ENCODE measurements at regions not wholly inside any gene's neighbourhood (a gene's known extent, or its start where the extent isn't known, plus 50 kb on each side); places are given as distances from the start of the nearest gene placed in this dataset.

DNA sequence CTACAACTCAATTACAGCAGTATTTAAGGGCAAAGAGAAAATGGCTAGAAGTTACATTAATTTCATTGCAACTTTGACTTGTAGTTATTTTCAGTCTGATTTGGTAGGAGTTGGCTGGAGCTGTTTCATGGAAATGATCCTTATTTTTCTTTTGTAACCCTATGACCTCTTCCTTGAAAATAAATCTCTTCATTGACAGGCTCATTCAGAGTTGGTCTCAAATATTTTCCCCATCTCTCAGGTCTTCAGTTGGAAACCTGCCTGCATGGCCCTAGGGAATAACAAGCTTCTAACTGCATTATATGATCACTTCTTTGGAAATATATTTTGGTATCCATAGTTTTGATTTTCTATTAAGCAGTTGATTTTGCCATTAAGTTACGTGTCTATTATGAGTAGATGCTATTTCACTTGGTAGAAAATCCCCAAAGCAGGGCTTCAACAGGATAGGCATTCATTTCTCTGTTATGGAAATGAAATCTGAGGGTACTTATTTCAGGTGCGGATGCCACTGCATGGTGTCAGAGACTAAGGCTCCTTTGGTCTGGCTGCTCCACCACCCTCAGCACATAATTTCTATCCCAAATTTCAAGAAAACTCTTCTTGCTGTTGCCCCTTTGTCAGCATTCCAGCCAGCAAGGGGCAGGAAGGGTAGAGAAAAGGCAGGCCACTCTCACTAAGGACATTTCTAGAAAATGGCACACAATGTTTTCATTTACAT lies 502.5 kb downstream of the SPRY1 start:
- H3K9me3 ChIP-seq = peaks cover 0 to 6% (median 0%) of the 10 kb centered on the region in 8 donors
- no peak overlapping the region for H3K4me3 ChIP-seq
- no peak for TF ChIP-seq POLR2AphosphoS5 (IDR thresholded peaks at IDR 0.05)
- TF ChIP-seq POLR2A (IDR thresholded peaks at IDR 0.05) = no peak
- TF ChIP-seq CTCF (IDR thresholded peaks at IDR 0.05 in 8 of 11, conservative IDR thresholded peaks at IDR 0.05 in 3 of 11) = no peak
- H3K27ac ChIP-seq = no peak overlapping the region
- intact Hi-C loops (cut with DNase I; ENCODE audit: low total_unique reads) = no loop called here
- H3K27me3 ChIP-seq (replicated peaks in 1 of 7) = no peaks in the 10 kb centered on the region
- WGBS, 5 donors = 81 to 95% (median 88%) methylated on average over 2 of the region's 2 CpGs
- no peak for DNase-seq
- peaks cover 3 to 14% (median 6%) of the 10 kb centered on the region in 6 donors for H3K4me1 ChIP-seq
- no peaks in the 10 kb centered on the region for H3K36me3 ChIP-seq

GRCh38 chr4:123904882-123905281 lies 508.3 kb downstream of the SPRY1 start:
- no peaks in the 10 kb centered on the region for H3K27me3 ChIP-seq (replicated peaks in 1 of 7)
- TF ChIP-seq POLR2A (IDR thresholded peaks at IDR 0.05) (no peak), POLR2AphosphoS5 (IDR thresholded peaks at IDR 0.05) (no peak), CTCF (IDR thresholded peaks at IDR 0.05 in 8 of 11, conservative IDR thresholded peaks at IDR 0.05 in 3 of 11) (no peak)
- WGBS, 5 donors = 86 to 100% (median 91%) methylated on average over 1 of the region's 1 CpG
- H3K36me3 ChIP-seq = no peaks in the 10 kb centered on the region
- H3K27ac ChIP-seq = no peak overlapping the region
- DNase-seq = no peak
- H3K4me1 ChIP-seq = no peaks in the 10 kb centered on the region
- H3K9me3 ChIP-seq = peaks cover 0 to 25% (median 3%) of the 10 kb centered on the region in 8 donors
- no peak overlapping the region for H3K4me3 ChIP-seq
- intact Hi-C loops (cut with DNase I; ENCODE audit: low total_unique reads) = no loop called here

DNA sequence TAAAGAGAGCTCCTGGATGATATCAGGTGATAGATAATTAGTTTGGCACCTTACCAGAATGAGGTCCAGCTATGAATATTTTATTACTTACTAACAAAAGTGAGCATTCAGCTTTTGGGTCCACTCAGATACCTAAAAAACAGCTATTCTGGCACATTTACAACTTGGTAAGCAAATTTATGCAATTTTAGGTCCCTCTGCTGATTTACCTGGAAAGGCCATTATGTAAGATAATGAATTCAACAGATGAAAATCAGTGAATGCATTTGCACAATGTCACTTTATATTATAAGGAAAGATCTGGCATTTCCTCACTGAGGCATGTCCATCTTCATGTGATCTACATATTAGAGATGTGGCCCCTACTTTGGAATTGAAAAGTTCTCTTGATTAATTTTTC lies 517.0 kb downstream of the SPRY1 start:
- intact Hi-C loops (cut with DNase I; ENCODE audit: low total_unique reads) = no loop called here
- DNase-seq = no peak

More for the DNA sequence above, 517.0 kb downstream of the SPRY1 start:
- Histone ChIP-seq H3K4me1 (no peaks in the 10 kb centered on the region), H3K9me3 (no peaks in the 10 kb centered on the region), H3K27me3 (replicated peaks in 1 of 7) (no peaks in the 10 kb centered on the region), H3K36me3 (no peaks in the 10 kb centered on the region), H3K4me3 (no peak overlapping the region), H3K27ac (no peak overlapping the region)
- TF ChIP-seq CTCF (IDR thresholded peaks at IDR 0.05 in 8 of 11, conservative IDR thresholded peaks at IDR 0.05 in 3 of 11) (no peak), POLR2A (IDR thresholded peaks at IDR 0.05) (no peak), POLR2AphosphoS5 (IDR thresholded peaks at IDR 0.05) (no peak)
